ENCODE measurements at regions not wholly inside any gene's neighbourhood (a gene's known extent, or its start where the extent isn't known, plus 50 kb on each side); places are given as distances from the start of the nearest gene placed in this dataset.

DNA sequence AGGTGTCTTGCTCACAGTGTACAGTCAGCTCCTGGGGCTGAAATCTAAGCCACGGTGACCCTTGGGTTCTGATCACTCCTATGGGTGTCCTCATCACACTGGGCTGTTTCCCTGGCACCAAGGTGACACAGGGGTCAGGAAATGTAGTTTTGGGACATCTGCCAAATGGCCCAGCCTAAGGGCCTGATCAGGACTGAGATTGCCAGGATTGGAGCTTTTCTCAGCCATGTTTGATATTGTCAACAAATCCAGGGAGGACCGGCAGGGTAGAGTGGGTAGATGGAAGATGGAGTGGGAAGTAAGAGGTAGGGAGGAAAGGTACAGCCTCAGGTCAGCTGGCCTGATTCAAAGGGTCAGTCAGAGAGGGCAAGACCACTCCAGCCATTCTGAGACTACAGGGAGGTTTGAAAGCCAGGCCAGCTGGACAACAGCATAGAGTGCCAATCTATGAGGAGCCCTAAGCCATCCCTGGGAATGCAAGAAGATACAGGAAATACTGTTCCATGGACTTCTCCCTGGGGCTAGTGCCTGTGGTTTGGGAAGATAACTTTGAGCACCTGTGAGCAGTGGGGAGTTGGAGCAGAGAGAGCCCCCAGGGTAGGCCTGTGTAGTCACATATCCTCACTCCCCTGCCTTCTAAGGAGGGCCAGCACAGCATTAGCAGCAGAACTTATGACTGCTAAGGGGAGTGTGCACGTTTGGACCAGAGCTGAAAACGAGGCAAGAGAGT, 377.3 kb upstream of the ZMIZ1 start:
- Histone ChIP-seq H3K4me1 (peaks cover 10% of the 10 kb centered on the region), H3K27ac (replicated peaks) (no peak overlapping the region), H3K9me3 (replicated peaks) (no peaks in the 10 kb centered on the region), H3K4me3 (no peak overlapping the region), H3K36me3 (no peaks in the 10 kb centered on the region), H3K27me3 (ENCODE audit: low read depth) (no peaks in the 10 kb centered on the region)
- TF ChIP-seq, protein P1, sequence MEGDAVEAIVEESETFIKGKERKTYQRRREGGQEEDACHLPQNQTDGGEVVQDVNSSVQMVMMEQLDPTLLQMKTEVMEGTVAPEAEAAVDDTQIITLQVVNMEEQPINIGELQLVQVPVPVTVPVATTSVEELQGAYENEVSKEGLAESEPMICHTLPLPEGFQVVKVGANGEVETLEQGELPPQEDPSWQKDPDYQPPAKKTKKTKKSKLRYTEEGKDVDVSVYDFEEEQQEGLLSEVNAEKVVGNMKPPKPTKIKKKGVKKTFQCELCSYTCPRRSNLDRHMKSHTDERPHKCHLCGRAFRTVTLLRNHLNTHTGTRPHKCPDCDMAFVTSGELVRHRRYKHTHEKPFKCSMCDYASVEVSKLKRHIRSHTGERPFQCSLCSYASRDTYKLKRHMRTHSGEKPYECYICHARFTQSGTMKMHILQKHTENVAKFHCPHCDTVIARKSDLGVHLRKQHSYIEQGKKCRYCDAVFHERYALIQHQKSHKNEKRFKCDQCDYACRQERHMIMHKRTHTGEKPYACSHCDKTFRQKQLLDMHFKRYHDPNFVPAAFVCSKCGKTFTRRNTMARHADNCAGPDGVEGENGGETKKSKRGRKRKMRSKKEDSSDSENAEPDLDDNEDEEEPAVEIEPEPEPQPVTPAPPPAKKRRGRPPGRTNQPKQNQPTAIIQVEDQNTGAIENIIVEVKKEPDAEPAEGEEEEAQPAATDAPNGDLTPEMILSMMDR (IDR thresholded peaks at IDR 0.05; ENCODE audit: borderline replicate concordance): no peak
- intact Hi-C loops (cut with micrococcal nuclease): no loop called here
- no peak for DNase-seq

DNA sequence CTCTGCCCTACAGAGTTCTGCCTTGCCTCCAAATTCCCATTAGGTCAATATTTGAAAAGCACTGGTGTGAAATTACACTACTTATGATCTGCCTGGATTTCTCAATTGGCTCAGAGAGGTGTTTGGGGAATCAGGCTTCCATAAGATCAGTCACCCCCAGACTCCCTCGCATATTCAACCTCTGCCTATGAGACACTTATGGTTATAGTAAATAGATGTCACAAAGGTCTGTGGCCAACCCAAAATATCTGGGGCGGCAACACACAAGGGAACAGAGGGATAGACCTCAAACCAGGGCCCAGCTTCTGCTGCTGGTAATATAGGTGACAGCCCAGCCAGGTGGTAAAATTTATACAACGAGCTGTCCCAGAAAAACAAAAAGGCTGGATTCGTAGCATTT, 376.7 kb upstream of the ZMIZ1 start:
- DNase-seq: no peak
- H3K27ac ChIP-seq (replicated peaks): no peak overlapping the region

DNA sequence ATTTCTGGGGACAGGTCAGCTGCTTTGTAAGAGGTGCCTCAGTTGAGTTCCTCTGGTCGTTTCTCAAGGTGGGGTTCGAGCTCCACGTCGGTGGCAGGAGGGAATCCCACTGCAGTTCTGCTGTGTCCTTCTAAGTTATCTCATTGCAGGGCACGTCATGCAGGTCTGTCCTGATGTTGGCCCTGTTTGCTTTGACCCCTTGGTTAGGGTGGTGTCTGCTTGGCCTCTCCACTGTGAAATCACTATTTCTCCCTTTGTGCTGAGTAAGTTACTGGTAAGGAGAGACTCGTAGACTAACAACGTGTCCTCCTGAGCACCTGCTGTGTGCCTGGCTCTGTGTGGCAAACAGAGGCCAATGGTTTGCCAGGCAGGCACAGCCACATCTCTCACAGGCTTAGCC, 372.9 kb upstream of the ZMIZ1 start:
- H3K27me3 ChIP-seq (ENCODE audit: low read depth): no peaks in the 10 kb centered on the region
- H3K9me3 ChIP-seq (replicated peaks): no peaks in the 10 kb centered on the region
- DNase-seq: no peak
- TF ChIP-seq, protein P1 (IDR thresholded peaks at IDR 0.05; ENCODE audit: borderline replicate concordance): no peak
- H3K4me1 ChIP-seq: peaks cover 9% of the 10 kb centered on the region
- no peak overlapping the region for H3K27ac ChIP-seq (replicated peaks)
- intact Hi-C loops (cut with micrococcal nuclease): no loop called here
- H3K36me3 ChIP-seq: no peaks in the 10 kb centered on the region
- H3K4me3 ChIP-seq: no peak overlapping the region

More for the DNA sequence above, 376.7 kb upstream of the ZMIZ1 start:
- TF ChIP-seq, protein P1 (IDR thresholded peaks at IDR 0.05; ENCODE audit: borderline replicate concordance): no peak
- Histone ChIP-seq H3K4me1 (peaks cover 10% of the 10 kb centered on the region), H3K27me3 (ENCODE audit: low read depth) (no peaks in the 10 kb centered on the region), H3K9me3 (replicated peaks) (no peaks in the 10 kb centered on the region), H3K4me3 (no peak overlapping the region), H3K36me3 (no peaks in the 10 kb centered on the region)
- intact Hi-C loops (cut with micrococcal nuclease): no loop called here

DNA sequence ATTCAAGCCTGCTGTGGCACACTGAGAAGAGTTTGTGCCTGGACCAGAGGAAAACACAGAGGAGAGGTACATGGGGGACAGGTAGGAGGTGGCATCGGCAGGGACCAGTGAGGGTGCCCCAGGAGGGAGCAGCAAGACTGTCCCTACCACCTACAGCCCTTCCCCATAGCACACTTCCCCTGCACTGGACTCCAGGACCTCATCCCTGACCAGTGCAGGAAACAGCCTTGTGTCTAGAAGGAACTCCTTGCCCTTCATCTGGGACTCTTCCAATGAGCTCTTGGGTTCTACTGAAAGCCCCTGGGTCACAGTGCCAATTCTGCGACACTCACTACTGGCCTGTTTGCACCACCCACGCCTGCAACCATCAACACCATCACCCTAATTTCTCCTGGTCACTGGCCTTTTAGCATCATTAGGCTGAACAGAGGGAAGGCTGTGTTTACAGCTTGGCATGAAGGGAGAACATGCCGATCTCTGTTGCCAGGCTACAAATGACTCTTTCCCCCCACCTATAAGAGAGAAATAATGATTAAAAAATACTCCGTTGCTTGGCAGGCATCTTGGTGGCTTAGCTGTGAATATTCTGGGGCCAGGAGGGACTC, 371.9 kb upstream of the ZMIZ1 start:
- DNase-seq: no peak
- no peaks in the 10 kb centered on the region for H3K9me3 ChIP-seq (replicated peaks)
- no peaks in the 10 kb centered on the region for H3K36me3 ChIP-seq
- H3K27ac ChIP-seq (replicated peaks): no peak overlapping the region
- no peak overlapping the region for H3K4me3 ChIP-seq
- intact Hi-C loops (cut with micrococcal nuclease): no loop called here
- peaks cover 15% of the 10 kb centered on the region for H3K4me1 ChIP-seq
- no peaks in the 10 kb centered on the region for H3K27me3 ChIP-seq (ENCODE audit: low read depth)
- TF ChIP-seq, protein P1 (IDR thresholded peaks at IDR 0.05; ENCODE audit: borderline replicate concordance): no peak

DNA sequence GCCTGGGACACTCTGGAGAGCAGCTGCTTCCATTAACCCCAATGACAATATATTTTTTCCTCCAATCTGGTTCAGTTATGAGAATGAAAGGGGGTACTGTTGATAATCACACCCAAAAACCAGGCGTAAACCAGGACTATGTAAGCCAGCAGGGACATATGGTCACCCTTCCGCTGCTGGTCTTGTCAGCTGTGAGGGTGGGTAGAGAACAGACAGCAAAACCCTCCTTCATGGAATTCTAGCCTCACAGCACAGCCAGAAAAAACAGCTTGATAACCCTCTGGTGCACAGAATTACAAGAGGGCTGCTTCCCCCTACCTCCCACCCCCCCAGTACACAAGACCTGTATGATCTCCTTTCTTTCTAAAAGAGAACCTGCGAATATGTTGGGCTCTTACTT, 368.8 kb upstream of the ZMIZ1 start:
- intact Hi-C loops (cut with micrococcal nuclease): no loop called here
- Histone ChIP-seq H3K4me3 (no peak overlapping the region), H3K27me3 (ENCODE audit: low read depth) (no peaks in the 10 kb centered on the region), H3K36me3 (no peaks in the 10 kb centered on the region), H3K4me1 (peaks cover 15% of the 10 kb centered on the region), H3K9me3 (replicated peaks) (no peaks in the 10 kb centered on the region), H3K27ac (replicated peaks) (no peak overlapping the region)
- TF ChIP-seq, protein P1 (IDR thresholded peaks at IDR 0.05; ENCODE audit: borderline replicate concordance): no peak
- DNase-seq: no peak
